ENCODE measurements at regions not wholly inside any gene's neighbourhood (a gene's known extent, or its start where the extent isn't known, plus 50 kb on each side); places are given as distances from the start of the nearest gene placed in this dataset.

DNA sequence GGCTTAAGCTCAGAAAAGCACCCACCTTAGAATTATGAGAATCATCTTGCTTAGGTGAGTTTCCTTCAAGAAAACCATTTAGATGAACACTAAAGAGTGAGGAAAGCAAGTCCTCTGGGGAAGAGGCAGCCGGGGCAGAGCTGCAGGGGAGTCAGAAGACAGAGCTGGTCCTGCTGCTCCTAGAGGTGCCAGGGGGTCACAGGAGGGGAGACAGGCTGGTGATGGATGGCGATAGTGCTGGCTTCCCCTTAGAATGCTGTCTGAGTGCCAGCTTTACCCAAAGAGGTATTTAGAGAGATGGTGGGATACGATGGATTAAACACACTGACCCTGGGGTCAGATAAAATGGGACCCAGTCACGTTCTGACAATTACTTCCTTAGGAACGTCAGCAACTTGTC, 269.4 kb downstream of the TDRD15 start:
- DNase-seq (ENCODE audit: low read depth in 2 of 2): no peak

DNA sequence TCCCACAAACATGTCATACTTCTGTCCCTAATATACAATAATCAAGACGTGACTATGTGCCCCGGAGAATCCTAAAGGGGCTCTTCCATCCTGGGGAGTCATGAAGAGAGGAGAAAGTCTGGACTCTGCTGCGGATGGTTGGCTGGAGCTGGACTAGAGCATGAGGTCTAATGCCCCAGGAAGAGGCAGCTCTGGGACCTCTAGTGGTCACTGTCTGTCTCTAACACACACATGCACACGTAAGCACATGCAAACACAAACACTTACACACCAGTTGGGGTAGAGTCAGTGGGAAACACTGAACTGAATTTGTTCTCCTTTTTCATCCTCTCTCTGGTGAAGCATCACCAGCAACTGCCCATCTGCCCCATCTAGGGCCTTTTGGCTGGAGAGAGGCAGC, 271.6 kb downstream of the TDRD15 start:
- DNase-seq (ENCODE audit: low read depth in 2 of 2): no peak

DNA sequence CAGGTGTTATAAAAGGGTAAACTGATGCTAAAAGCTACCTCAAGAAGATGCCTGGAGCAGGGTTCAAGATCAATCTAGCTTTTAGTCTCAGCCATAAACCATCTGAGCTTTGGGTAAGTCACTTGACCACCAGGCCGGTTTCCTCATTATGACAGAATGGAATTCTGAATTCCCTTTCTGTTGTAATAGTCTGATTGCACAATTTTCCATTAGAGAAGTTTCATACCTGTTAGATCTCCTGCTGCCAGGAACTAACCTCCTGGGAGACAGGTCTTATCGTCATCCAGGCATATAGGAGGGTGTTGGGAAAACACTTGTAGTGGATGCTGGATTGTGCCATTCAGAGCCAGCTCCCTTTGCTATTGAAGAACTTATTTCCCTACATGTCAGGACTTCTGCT, 272.5 kb downstream of the TDRD15 start:
- DNase-seq (ENCODE audit: low read depth in 2 of 2): no peak

DNA sequence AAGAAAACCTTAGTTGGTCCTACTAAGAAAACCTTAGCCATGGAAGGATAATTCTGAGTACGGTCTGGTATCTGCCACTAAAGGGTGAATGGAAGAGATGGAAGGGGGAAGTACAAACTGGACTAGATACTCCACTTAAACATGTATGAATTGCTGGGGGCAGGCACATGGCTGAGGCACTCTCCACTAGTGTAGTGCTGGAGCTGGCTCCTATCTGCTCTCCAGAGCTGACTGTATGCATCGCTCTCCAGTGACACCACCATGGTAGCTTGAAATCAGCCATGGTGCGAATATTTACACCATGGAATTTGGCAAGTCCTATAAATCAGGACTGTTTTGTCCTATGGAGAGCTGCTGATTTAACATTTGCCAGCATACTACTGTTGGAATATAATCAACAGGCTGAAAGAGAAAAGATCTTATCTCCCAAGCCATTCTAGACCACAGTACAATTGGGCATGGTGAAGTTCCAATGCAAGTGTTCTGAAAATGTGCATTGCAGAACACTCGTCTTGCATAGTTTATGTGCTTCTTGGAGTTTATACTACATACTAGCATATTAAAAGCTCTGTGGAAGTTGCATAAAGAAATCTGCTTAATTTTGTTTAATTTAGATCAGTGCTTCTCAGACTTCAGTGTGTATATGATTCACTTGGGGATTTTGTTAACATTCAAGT, 277.4 kb downstream of the TDRD15 start:
- DNase-seq (ENCODE audit: low read depth in 2 of 2): no peak

DNA sequence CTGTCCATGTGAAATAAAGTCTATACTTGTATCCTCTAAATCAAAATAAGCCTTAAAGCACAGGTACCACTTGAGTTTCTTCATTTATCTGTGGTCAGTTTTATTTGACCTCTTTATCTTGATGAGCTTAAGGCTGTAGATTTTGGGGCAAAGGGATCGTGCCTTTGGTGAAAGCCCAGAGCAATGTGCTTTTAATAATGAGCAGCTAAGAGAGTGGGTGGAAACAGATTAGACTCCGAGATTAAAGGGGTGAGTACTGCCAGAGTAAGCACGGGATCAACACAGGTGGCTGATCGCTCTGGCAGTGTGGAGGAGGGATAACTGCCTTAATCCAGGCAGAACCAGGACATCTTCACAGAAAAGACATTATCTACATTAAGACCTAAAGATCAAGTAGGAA, 280.4 kb downstream of the TDRD15 start:
- no peak for DNase-seq (ENCODE audit: low read depth in 2 of 2)

DNA sequence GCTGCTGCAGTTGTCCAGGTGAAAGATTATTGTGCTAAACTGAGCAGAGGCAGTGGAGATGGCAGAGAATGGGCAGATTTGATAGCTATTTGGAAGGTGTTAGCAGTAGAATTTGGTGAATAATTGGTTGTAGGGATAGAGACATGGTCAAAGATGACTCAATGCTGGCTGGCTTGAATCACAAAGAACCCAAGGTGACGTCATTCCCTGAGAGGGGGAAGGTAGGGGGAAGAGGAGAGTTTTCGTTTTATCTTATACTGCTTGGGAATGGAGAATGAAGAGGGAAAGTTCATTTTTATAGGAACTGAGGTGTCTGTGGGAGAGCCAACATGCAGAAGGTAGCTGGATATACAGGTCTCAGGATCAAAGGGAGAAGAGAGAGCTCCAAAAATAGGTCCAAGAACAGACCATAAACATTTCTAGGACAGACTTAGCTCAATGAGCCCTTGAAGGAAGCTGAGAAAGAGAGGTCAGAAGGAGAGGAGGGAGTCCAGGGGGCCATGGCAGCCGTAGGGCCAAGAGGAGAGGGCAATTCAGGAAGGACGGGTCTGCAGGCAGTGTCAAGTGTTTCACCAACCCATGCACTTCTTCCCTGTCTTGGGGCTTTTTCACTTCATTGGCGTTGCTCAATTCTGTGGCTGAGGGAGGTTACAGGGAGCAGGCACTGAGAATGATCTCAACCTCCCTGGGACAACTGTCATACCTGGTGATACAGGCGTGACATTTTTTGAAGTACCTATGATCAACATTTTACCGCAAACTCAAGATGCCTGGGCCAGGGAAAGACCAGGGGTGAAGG, 281.3 kb downstream of the TDRD15 start:
- DNase-seq (ENCODE audit: low read depth in 2 of 2): no peak

DNA sequence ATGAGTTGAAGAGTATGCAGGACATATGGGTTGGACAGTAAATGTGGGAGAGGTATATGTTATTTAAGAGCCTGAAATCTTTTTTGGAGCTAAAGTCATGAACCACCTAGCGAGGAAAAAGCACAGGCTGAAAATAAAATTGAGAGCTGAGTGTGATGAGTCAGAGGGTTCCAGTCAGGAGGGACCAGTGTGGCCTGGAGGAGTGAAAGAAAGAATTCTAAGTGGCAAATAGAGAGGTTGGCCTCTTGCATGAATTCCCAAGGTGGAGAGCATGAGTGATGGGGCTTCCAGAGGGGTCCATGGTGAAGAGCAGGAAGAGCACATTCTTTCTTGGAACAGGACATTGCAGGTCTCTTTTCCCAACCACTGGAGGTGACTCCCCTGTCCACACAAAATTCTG, 282.6 kb downstream of the TDRD15 start:
- no peak for DNase-seq (ENCODE audit: low read depth in 2 of 2)

DNA sequence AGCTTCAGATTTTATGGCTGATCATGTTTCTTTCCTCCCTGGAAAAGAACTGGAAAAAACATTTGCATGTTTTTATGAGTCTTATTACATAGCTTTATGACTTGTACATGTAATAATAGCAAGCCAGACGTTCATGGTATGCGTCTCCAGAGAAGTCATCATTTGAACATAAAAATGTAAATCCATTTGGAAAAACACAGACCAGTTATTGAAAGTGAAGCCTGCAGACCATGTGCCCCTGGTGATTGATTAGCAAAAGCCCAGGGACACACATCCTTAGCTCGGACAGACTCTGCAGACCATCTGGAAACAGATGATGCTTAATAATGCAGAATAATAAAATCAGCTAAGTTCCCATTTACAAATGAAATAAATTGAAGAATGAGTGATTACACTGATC, 283.1 kb downstream of the TDRD15 start:
- DNase-seq (ENCODE audit: low read depth in 2 of 2): no peak

DNA sequence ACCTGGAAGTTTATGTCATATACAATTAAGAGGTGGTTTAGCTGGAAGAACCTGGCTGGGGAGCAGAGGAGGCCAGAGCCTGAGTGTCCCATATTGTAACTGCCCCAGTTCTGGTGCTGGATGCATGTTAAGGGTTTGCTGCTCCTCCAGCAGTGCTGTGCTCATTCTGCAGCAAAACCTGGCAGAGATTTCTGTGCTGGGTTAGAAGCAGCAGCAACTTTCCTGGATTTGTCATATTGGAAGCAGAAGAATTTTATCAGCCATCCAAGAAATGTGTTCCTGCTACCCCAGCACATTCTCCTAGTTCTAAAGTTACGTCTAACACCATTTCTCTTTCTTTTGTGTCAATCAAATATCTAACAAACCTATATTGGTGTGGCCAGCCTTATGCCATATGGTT, 284.1 kb downstream of the TDRD15 start:
- no peak for DNase-seq (ENCODE audit: low read depth in 2 of 2)

DNA sequence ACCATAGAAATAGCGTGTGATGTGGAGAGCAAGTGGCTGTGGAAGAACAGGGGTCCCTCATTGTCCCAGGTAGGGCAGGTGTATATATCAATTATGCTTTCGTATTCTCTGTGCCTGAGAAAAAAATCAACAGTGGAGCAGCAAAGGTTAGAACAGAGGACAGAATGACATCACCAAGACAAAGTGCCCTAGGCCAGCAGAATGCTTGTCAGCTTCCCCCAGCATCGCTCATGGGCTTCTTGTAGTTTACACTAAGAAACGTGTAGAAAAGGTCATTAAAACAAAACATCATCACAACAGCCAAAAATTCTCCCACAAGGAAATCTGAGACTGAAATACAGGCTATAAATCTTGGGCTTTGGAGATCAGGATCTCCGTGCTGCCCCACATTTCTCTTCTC, 288.0 kb downstream of the TDRD15 start:
- DNase-seq (ENCODE audit: low read depth in 2 of 2): no peak

DNA sequence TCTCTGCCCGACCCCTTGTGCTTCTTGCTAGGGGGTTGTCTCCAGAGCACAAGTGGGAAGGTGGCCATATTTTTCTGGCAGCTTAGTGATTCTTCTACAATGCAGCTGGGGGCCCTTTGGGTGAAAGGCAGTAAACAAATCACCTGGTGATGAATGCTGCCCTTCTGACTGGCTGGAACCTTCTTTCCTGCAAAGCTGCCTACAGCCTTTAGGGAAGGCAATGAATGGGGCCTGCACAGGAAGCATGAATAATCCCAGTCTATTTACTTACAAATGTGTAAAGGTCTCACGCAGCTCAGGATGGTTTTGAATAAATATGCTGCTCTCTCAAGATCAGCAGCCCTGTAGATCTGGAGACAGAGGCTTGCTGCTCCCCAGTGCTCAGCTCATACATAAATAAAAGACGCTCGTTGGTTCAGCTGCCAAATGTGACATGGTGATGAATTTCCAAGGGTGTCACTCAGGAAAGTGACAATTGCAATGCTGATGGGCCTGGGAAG, 289.2 kb downstream of the TDRD15 start:
- no peak for DNase-seq (ENCODE audit: low read depth in 2 of 2)

DNA sequence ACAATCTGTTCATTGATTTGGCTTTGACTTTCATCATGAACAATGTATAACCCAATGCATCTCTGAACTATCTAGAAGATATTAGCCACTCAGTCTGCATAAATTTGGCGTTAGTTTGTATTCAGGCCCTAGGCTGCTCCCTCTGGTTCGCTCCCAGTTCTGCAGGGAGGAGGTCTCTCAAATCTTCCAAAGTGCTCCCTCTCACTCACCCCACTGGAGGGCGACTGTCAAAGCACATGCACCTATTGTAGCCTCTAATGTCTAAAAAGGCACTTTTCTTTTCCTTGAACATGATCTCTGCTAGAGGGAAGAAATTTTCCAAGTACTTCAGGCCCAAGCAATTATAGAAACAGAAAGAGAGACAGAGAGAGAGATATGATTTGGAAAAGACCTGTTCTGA, 291.5 kb downstream of the TDRD15 start:
- no peak for DNase-seq (ENCODE audit: low read depth in 2 of 2)

DNA sequence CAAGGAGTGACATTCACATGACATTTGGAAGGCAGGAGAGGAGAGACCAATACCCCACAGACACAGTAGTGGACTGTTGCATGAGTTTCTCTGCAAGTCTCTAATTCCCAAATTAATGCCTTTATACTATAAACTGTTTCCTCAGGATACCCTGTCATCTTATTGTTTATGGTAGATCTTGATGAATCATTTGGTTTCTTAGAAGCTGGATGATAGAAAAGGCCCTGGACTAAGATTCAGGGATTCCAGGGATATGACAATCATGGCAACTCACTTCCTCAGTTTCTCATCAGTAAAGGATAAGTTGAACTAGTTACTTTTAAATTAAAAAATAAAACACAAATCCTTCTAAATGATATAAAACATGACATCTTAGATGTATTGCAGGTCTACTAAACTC, 292.5 kb downstream of the TDRD15 start:
- DNase-seq (ENCODE audit: low read depth in 2 of 2): no peak

DNA sequence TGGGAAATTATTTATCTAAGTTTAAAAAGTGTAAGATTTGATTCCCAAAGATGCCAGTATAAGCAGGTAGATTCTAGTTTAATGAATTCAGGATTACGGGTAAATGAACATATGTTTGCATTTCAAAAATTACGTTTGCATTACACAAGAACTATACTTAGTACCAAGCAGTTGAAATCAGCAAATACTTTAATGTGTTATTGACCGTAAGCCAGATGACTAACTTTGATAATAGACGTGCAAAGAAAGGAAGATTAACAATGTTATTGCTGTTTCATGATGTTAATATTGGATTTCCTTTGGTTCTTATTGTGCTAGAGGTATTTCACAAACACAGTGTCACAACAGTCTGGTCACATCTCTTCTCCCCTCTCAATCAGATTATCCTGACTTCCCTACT, 294.7 kb downstream of the TDRD15 start:
- DNase-seq (ENCODE audit: low read depth in 2 of 2): no peak

DNA sequence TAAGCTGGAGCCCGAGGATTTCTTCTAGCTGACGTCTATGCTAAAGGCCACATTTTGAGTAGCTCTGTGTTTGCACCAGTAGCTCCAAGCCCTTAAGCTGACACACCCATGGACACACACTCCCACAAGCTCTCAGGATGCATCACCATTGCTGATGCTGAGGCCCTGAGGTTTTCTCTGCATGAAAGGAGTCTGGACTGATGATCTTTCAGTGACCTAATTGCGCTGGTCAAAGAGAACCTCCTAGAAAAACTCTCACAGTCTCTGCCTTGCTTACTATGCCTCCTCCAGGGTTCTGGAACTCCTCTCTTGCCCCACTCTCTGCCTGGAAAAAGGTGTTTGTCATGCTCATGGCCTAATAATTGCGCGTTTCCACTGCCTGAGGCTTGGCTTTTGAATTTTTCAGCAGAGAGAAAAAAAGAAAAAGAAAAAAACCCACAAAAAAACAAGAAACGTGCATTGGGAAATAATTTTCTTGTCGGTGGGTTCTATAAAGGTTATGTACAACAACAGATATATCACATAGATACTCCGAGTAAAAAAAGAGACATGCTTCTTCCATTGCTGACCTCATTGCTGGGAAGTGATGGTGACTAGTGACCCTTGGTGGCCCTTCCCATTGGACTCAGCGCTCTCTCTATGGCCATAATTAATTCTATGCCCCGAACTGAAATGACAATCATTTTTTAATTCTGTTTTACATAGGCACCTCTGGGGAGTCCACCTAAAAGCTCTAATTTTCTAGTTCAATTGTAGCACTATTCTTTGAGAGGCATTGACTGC, 297.0 kb downstream of the TDRD15 start:
- no peak for DNase-seq (ENCODE audit: low read depth in 2 of 2)

DNA sequence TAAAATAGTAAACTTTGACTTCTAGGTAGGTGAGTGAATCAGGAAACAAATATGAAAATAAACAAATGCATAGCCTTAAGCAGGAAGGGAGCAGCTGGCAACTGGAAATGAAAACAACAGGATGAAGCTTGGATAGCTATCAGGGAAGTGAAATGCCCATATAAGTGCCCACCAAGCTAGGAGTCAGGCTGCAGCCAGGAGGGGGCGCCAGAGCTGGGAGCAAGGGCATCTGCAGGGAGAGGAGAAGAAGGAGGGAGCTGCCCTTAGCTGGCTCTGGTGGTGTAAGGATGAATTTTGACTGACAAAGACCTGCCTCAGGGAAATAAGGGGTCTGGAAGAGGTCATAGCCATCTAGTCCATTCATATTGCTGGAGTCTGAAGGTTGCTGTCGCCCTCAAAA, 298.3 kb downstream of the TDRD15 start:
- no peak for DNase-seq (ENCODE audit: low read depth in 2 of 2)

DNA sequence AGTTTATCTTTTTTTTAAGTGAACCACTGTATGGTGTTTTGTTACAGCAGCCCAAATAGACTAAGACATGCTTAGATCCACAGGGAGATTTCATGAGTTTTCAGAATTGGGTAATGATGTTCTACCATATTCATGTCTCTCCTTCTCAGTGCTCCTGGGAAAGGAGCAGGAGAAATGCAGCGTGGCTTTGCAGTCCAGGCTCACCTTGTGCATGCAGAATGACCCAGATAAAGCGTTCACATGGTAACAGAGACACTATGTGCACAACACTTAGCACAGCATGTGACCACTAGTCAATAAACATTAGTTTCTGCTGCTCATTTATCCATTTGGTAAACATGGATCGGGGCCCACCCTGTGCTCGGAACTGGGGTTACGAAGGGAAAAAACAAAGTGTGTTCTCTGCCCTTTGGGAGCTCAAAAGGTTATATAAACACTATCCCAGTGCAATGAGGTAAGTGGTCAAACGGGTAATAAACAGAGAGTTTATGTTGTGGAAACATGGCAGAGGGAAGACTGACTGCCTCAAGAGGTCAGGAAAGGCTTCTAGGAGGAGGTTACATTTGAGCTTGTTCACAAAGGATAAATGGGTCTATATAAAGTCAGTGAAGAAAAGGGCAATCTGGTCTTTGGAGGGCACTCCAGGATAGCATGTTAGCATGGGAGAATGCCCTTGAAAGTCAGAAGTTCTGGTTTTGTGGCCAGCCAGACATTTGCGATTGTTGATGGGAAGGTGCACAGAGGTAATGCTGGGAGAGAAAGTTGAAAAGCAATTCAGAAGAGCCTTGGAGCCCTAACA, 299.2 kb downstream of the TDRD15 start:
- no peak for DNase-seq (ENCODE audit: low read depth in 2 of 2)

DNA sequence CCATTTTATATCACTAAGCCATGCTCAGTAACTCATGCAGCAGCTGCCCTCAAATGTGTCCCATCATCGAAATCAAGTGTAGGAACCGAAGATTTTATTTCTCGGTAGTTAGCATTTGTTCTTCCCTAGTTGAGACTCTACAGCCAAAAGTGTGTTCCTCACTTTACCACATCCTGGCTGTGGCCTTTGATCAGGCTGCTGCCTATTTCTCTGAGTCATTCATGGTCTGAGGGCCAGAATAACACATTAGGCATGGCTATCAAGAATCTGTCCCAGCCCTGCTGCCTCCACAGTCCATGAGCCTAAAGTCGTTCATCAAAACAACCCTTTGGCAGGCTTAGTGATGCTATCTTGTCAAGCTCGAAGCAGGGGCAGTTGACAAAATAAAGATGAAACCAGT, 300.1 kb downstream of the TDRD15 start:
- no peak for DNase-seq (ENCODE audit: low read depth in 2 of 2)

DNA sequence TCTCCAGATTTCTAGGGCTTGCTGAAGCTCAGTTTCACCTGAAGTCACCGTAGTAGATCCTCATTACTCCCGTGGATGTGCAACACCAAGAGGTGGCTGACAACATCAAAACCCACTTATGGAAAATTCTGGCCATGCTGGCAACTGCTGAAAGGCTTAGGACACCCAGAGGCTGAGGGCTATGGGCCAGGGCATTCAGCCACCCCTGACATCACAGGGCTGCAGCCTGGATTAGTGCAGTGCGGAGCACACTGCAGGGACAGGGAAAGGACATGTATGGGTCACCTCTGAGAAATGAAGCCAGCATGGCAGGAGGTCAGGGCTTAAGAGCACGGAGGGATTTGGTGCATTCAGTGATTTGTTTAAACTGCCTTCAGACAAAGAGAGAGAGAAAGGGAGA, 300.6 kb downstream of the TDRD15 start:
- no peak for DNase-seq (ENCODE audit: low read depth in 2 of 2)

DNA sequence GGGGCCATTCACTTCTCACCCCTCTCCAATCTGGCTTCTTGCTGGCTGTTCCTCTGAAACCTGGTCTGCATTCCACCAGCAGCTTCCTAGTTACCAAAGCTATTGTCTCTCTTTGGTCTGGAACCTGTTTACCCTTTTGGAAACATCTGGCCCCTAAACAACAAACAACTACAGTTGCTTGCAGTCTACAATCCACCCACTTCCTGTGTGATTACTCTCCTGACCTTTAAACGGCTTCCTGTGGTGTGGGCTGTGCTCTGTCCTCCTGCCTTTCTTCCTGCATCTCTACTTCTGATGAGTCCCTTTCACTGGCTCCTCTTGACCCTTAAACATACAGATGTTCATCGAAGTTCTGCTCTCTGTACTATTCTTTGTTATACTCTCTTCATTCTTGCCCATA, 303.8 kb downstream of the TDRD15 start:
- no peak for DNase-seq (ENCODE audit: low read depth in 2 of 2)

DNA sequence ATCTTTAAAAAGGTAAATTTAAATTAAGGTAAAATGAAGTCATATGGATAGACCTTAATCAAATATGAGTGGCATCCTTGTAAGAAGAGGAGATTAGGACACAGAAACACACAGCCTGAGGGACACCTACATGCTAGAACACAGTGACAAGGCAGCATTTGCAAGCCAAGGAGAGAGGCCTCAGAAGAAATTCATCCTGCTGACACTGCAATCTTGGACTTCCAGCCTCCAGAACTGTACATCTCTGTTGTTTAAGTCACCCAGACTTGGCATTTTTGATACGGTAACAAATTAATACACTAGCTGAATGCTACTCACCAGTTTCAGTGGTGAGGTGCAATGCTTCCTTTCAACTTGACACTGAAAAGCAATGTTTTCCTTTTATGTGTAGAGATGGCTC, 305.0 kb downstream of the TDRD15 start:
- DNase-seq (ENCODE audit: low read depth in 2 of 2): no peak

DNA sequence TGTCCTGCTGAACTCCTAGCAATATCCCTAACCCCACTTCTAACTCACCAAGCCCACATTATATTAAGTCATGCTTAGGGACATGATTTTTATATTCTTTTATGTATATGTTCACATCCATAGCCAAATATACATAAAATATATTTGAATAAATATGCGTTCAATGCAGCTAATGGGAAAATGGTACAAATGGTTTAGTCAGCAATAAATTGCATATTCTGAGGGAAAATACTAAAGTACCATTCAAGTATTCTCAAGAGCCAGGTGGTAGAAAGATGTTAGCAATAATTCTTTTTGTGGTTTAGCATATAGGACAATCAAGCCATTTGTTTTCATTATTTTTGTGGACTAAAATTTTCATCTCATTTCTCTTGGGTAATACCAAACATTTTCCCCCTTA, 306.0 kb downstream of the TDRD15 start:
- DNase-seq (ENCODE audit: low read depth in 2 of 2): no peak
